ENCODE measurements at regions not wholly inside any gene's neighbourhood (a gene's known extent, or its start where the extent isn't known, plus 50 kb on each side); places are given as distances from the start of the nearest gene placed in this dataset.

DNA sequence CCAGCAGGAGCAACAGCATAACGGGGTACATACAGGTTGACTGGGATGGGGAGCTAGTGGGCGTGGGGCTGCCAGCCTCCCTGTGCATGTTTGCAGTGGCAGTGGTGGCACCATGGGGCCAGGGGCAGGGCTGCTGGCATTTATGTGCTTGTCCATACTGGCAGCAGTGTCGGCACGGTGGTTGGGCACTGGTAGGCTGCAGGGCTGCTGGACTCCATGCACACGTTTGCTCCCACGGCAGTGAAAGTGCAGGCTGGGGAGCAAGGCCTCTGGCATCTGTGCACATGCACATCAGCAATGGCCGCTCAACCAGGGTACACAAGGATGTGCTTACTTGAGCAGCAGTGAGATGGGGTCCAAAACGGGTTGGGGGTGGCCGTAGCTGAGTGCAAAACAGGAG, 159.5 kb upstream of the KHDRBS2 start:
- Mint-ChIP-seq H3K27me3 (ENCODE audit: unreplicated experiment) (no peaks in the 10 kb centered on the region), H3K4me3 (ENCODE audit: unreplicated experiment) (no peak overlapping the region), H3K9me3 (ENCODE audit: unreplicated experiment) (no peaks in the 10 kb centered on the region), H3K36me3 (ENCODE audit: low read depth, unreplicated experiment) (no peaks in the 10 kb centered on the region), H3K4me1 (ENCODE audit: unreplicated experiment) (no peaks in the 10 kb centered on the region), H3K27ac (ENCODE audit: unreplicated experiment) (no peak overlapping the region)
- DNase-seq (ENCODE audit: low spot score): no peak
- TF ChIP-seq, protein P1, sequence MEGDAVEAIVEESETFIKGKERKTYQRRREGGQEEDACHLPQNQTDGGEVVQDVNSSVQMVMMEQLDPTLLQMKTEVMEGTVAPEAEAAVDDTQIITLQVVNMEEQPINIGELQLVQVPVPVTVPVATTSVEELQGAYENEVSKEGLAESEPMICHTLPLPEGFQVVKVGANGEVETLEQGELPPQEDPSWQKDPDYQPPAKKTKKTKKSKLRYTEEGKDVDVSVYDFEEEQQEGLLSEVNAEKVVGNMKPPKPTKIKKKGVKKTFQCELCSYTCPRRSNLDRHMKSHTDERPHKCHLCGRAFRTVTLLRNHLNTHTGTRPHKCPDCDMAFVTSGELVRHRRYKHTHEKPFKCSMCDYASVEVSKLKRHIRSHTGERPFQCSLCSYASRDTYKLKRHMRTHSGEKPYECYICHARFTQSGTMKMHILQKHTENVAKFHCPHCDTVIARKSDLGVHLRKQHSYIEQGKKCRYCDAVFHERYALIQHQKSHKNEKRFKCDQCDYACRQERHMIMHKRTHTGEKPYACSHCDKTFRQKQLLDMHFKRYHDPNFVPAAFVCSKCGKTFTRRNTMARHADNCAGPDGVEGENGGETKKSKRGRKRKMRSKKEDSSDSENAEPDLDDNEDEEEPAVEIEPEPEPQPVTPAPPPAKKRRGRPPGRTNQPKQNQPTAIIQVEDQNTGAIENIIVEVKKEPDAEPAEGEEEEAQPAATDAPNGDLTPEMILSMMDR (IDR thresholded peaks at IDR 0.05; ENCODE audit: unreplicated experiment): no peak

DNA sequence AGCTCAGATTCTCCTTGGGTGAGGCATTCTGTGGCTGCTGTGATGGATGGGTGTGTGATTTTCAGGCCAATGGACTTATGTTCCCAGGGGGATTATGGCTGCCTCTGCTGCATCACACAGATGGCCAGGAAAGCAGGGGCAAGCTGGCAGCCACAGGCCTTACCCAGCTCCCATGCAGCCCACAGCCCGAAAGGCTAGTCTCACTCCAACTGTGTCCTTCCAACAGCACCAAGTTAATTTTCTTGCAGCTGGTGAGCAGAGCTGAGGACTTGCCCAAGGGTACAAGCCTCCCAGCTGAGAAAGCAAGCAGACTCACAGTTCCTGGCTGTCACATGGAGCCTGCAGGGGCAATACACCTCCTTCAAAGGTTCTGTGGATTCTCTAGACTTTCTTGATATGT, 155.2 kb upstream of the KHDRBS2 start:
- H3K4me3 Mint-ChIP-seq (ENCODE audit: unreplicated experiment): no peak overlapping the region
- H3K36me3 Mint-ChIP-seq (ENCODE audit: low read depth, unreplicated experiment): no peaks in the 10 kb centered on the region
- H3K27me3 Mint-ChIP-seq (ENCODE audit: unreplicated experiment): no peaks in the 10 kb centered on the region
- H3K4me1 Mint-ChIP-seq (ENCODE audit: unreplicated experiment): no peaks in the 10 kb centered on the region
- H3K27ac Mint-ChIP-seq (ENCODE audit: unreplicated experiment): no peak overlapping the region
- DNase-seq (ENCODE audit: low spot score): no peak
- TF ChIP-seq, protein P1 (IDR thresholded peaks at IDR 0.05; ENCODE audit: unreplicated experiment): no peak
- H3K9me3 Mint-ChIP-seq (ENCODE audit: unreplicated experiment): no peaks in the 10 kb centered on the region

DNA sequence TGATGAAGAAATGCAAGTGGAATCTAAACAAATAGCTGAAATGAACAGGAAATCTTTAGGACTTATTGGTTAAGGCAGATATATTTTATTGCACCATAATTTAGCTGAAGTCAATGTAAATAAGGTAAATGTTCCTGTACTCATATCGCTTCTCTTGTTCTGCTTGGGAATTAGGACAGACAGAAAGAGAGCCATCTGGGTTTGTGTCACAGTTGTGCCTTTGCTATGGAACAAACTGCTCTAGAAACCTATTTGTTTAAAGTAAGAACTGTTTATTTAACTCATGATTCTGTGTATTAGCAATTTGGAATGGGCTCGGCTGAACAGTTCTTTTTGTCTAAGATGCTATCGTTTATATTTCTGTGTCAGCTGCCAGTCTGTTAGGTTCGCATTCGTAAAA, 143.8 kb upstream of the KHDRBS2 start:
- Mint-ChIP-seq H3K4me1 (ENCODE audit: unreplicated experiment) (no peaks in the 10 kb centered on the region), H3K27ac (ENCODE audit: unreplicated experiment) (no peak overlapping the region), H3K9me3 (ENCODE audit: unreplicated experiment) (no peaks in the 10 kb centered on the region), H3K36me3 (ENCODE audit: low read depth, unreplicated experiment) (no peaks in the 10 kb centered on the region), H3K27me3 (ENCODE audit: unreplicated experiment) (no peaks in the 10 kb centered on the region), H3K4me3 (ENCODE audit: unreplicated experiment) (no peak overlapping the region)
- DNase-seq (ENCODE audit: low spot score): no peak
- TF ChIP-seq, protein P1 (IDR thresholded peaks at IDR 0.05; ENCODE audit: unreplicated experiment): no peak

DNA sequence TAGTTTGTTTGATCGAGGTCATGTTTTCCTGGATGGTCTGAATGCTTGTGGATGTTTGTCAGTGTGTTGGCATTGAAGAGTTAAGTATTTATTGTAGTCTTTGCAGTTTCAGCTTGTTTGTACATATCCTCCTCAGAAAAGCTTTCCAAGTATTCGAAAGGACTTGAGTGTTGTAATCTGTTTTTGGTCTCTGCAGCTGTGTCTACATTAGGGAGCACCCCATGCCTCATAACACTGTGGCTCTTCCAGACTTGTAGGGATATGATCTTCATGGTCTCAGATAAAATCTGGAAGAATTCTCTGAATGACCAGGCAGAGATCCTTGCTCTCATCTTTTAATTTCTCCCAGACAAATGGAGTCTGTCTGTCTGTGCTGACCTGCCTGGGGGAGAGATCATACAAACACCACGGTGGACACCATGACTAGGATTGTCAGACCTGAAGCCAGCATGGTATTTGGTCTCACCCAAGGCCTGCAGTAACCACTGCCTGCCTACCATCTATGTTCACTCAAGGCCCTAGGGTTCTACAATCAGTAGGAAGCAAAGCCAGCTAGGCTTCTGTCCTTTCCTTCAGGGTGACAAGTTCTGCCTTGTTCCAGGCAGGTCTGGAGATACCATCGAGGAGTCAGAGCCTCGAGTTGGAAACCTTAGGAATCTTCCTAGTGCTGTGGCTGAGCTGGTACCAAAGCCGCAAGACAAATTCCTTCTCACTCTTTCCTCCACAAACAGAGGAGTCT, 114.7 kb upstream of the KHDRBS2 start:
- Mint-ChIP-seq H3K36me3 (ENCODE audit: low read depth, unreplicated experiment) (no peaks in the 10 kb centered on the region), H3K4me1 (ENCODE audit: unreplicated experiment) (no peaks in the 10 kb centered on the region), H3K4me3 (ENCODE audit: unreplicated experiment) (no peak overlapping the region), H3K27me3 (ENCODE audit: unreplicated experiment) (no peaks in the 10 kb centered on the region), H3K9me3 (ENCODE audit: unreplicated experiment) (no peaks in the 10 kb centered on the region), H3K27ac (ENCODE audit: unreplicated experiment) (no peak overlapping the region)
- DNase-seq (ENCODE audit: low spot score): no peak
- TF ChIP-seq, protein P1 (IDR thresholded peaks at IDR 0.05; ENCODE audit: unreplicated experiment): no peak

DNA sequence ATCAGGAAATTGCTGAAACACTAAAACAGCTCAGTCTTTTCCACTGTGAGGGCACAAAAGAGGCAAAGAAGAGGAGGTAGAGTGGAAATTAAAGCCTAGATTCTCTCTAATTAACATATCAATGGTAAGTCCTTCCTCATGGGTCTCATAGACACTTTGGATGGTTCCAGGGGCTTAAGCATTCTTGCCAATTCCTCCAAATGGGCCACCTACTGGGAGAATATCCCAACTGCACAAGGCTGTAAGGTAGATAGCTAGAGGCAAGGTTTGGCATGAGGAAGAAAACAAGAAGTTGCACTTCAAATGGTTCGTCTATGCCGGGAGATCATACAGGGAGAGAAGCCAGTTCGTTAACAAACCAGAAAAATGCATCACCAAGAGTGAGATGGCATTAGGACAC, 107.6 kb upstream of the KHDRBS2 start:
- Mint-ChIP-seq H3K36me3 (ENCODE audit: low read depth, unreplicated experiment) (no peaks in the 10 kb centered on the region), H3K4me1 (ENCODE audit: unreplicated experiment) (peaks cover 3% of the 10 kb centered on the region), H3K4me3 (ENCODE audit: unreplicated experiment) (no peak overlapping the region), H3K27ac (ENCODE audit: unreplicated experiment) (no peak overlapping the region), H3K9me3 (ENCODE audit: unreplicated experiment) (no peaks in the 10 kb centered on the region), H3K27me3 (ENCODE audit: unreplicated experiment) (no peaks in the 10 kb centered on the region)
- TF ChIP-seq, protein P1 (IDR thresholded peaks at IDR 0.05; ENCODE audit: unreplicated experiment): no peak
- DNase-seq (ENCODE audit: low spot score): no peak

All from endothelial cell (in vitro differentiated cells).